Kidney capillary endothelial cell (primary cell): ENCODE measurements at regions not wholly inside any gene's neighbourhood (a gene's known extent, or its start where the extent isn't known, plus 50 kb on each side); places are given as distances from the start of the nearest gene placed in this dataset.

Experiments used
- DNase-seq: peaks from one replicate; pipeline ENCODE4 v3.0.0-alpha.2; 2018; ENCODE audit warnings: low spot score

DNA sequence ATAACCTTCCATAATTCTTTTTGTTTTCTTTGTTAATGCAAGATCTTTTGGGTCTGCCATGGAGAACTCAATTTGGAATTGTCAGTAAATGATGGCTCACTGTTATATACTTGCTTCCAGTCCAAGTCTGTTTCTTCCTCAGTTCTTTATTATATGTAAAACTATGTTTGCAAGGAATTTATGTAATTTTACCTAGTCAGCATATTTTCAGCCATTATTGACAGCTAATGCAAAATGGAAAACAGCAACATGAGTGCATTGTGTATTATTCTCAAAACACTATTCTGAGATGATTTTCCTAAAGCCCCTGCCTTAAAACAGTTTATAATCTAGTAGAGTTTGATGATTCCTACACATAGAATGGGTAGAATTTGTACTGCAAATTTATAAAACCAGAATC, 167.5 kb downstream of the TANC2 start:
- DNase-seq: no peak

DNA sequence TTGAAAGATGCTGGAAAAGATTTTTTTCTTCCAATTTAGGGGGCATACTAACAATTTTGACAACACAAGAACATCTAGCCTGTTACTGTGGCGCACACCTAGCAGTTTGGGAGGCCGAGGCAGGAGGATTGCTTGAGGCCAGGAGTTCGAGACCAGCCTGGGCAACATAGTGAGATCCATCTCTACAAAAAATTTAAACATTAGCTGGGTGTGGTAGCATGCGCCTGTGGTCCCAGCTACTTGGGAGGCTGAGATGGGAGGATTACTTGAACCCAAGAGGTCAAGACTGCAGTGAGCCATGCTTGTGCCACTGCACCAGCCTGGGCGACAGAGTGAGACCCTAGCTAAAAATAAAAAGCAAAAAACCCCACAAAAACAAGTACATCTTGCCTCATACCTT, 168.8 kb downstream of the TANC2 start:
- DNase-seq: no peak

DNA sequence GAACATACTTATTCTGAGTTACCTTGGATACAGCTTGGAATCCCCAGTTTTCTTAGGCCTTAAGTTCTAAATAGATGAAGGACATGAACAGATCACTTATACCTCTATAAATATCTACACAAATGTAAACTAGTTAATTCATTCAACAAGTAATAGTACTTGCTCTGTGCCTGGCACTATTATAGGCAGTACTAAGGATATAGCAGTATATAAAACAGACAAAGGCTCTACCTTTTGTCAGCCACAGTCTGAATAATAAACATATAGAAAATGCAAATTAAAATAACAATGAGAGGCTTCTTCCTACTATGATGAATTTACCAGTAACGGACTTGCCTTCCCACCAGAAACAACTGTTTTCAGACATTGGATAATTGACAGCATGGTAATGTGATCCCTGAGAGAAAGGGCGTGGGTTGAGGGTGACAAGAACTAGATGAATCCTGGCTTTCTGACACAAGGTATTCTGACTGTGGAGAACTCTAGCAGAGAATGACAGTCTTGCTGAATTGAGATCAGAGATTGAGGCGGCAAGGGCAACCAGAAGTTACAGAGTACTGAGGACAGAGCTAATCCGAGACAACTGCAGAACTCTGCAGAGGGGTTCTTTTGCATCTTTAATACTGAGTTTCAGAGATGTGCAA, 170.5 kb downstream of the TANC2 start:
- no peak for DNase-seq

DNA sequence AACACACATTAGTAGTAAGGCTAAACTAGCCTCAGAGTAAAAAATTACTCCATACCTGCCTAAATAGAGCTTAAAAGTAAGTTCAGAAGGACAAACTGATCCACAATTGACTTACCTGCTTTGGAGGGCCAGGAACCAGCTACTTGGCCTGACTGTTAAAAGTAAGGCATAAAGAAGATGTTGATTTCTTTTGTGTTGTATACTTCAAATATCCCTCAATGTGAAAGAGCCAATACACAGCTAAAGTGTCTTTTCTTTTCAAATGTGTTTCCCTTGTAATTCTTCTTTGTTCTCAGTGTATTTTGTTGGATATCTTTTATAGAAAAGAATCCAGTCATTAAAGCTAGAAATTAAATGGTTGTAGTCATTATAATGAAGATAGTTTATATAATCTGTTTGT, 171.1 kb downstream of the TANC2 start:
- no peak for DNase-seq

DNA sequence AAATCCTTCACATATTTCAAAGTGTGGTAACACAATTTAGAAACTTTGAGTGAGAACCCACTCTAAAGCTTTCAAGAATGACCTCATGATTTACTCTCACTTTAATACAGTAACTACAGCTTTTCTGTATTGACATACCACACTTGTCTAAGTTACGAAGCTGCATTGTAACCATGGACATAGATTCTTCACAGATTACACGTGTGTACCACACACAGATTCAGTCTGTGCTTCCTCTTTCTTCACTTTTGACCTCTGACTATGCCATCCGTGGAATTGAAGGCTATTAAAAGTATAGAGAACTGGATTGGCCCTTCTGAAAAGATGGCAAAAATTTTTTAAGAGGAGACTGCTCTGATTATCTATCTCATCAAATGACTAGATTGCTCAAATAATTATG, 172.7 kb downstream of the TANC2 start:
- no peak for DNase-seq

DNA sequence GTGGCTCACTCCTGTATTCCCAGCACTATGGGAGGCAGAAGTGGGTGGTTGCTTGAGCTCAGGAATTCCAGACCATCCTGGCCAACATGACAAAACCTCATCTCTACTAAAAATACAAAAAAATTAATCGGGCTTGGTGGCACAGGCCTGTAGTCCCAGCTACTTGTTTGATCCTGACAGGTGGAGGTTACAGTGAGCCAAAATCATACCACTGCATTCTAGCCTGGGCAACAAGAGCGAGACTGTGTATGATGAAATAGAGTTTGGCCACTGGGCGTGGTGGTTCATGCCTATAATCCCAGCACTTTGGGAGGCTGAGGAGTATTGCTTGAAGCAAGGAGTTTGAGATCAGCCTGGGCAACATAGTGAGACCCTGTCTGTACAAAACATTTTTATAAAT, 173.3 kb downstream of the TANC2 start:
- DNase-seq: no peak

DNA sequence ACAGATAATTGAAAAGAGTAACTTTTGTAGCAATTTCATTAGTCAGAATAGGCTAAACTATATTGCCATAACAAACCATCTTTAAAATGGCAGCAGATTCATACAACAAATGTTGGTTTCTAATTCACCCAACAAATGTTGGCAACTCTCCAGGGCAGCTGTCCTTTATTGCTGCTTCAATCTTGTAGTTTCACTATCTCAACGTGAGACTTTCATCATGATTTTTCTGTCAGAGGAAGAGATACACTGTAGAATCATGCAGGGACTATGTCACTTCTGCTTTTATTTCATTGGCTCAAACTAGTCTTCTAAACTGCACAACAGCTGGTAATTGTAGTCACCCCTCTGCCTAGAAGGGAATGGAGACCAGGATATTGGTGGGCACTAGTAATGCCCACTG, 174.2 kb downstream of the TANC2 start:
- DNase-seq: no peak

DNA sequence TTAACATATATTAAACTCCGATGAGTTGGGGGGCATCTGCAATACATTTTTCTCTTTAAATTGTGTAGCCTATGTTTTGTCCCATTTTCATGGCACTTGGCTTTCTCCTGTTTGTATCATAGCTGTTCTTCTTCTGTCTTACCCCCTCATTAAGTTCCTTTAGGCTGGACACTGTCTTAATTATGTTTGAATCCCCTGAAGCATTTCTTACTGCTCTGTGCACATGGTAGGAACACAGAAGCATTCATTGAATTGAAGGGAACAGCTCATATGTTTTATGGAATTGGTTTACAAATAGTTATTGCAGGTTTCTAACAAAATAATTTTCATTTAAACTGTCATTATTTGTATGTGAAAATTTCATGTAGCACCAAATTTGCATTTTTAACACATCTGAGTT, 176.8 kb downstream of the TANC2 start:
- no peak for DNase-seq

DNA sequence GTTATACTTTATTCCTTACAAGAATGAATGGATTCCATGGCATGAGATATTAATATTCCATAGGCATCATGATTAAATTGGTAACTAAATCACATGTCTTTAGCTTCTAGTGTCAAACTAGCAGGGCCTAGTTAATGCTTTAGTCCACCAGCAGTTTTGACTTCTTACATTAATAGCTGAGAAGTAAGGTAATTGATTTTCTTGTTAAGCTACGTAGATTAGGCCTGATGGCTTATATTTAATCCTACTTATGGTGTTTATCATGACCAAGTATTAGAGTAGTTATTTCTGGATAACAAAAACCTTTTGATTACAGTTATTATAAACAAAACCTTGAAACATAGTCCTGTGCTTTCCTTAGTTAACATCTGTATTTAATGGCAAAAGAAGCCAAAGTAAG, 184.5 kb downstream of the TANC2 start:
- DNase-seq: no peak

DNA sequence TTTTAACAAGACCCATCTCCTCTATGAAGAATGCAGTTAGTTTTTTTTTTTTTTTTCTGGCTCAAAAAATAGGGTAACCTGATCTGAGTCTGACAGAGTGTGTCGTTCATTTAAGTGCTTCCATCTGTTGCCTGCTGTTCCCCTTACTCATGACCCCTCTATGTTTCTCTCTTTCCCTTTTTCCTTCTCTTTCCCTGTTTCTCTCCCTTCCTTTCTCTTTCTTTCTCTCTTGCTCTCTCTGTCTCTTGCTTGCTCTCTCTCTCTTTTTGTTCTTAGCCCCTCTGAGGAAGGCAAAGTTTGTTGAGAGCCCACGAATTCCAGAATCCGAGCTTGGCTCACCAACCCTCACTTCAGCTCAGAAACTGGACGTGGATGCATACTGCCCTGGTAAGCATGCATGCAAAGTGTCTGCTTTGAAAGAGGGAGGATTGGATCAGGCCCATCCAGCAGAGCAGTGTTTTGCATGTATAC, 185.0 kb downstream of the TANC2 start:
- DNase-seq: no peak

DNA sequence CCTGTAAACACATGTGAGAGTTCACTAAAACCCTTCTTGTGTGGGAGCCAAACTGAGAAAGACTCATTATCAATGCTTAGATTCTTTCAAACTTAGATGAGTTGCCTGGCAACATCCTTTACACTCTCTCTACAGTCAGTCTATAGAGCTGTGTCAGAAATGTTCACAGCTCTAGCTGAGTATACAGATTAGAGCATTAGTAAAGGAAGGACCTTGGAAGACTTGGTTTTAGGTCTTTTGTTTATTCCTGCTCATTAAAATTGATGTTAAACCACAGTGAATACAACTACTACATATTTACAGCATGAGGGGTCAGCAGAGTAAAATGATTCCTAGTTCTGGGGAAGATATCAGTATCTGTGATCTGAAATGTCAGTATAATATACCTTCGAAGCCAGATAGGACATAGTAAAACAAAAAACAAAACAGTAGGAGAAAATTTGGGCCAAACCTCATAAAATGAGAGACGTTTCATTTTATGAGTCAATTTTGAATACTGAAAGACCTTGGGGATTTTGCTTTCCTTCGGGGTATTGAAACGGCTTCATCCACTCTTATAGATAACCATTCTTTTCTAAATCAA, 186.0 kb downstream of the TANC2 start:
- DNase-seq: no peak

DNA sequence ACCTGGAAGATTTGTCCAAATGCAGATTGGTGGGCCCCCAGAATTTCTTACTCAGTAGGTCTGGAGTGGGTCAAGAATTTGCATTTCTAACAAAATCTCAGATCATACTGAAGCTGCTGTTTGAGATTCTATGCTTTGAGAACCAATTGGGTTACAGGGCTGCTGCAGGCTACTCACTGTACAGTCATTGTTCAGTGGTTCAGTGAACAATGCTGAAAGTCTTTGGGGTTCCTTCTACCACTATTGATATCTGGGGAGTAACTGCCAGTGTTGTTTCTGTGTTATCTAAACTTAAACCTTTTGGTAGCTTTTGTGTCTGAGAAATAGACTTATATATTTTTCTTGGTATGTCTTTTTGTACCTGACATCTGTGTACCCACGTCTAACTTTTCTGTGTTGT, 187.5 kb downstream of the TANC2 start:
- DNase-seq: no peak

DNA sequence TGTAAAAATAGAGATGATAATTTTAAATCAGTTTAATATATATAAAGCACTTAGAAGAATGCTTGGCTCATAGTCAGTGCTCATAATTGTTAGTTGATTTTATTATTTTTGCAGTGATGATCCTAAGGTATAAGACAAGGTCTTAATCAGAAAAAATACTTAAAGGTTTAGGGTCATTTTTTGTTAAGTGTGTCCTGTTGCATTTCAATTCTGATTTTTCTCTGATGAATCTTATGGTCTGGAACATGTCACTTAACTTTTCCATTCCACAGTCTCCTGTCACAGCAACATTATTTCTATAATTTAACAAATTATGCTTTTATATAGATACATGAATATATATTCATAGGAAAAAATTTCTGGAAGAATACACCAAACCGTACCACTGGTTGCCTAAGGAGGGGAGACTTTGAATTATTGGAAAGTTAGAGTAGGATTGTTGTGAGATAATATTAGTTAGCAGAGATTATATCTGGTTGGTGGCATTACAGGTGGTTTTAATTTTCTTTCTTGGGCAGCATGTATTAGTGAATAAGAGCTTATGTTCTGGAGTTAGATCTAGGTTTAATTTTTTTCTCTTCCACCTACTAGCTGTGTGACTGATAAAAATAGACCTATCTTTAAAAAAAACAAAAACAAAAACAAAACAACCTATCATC, 188.7 kb downstream of the TANC2 start:
- DNase-seq: no peak

DNA sequence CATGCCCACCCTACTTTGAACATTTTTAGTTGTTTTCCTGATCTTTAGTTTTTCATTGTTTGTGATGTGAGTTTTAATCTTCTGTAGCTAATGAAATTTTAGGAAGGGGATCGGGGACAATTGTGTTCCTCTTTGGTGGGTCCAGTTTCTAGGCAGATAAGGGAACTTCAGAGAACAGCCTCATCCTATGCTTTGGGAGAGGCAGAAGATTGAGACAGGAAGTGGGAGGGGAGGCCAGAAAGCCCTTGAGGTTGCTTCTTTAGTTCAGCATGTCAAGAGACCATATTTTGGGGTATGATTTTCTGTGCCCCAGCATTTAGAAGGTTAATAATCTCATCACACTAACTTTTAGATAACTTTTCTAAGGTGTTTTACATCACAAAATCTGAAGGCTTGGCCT, 191.0 kb downstream of the TANC2 start:
- DNase-seq: no peak

DNA sequence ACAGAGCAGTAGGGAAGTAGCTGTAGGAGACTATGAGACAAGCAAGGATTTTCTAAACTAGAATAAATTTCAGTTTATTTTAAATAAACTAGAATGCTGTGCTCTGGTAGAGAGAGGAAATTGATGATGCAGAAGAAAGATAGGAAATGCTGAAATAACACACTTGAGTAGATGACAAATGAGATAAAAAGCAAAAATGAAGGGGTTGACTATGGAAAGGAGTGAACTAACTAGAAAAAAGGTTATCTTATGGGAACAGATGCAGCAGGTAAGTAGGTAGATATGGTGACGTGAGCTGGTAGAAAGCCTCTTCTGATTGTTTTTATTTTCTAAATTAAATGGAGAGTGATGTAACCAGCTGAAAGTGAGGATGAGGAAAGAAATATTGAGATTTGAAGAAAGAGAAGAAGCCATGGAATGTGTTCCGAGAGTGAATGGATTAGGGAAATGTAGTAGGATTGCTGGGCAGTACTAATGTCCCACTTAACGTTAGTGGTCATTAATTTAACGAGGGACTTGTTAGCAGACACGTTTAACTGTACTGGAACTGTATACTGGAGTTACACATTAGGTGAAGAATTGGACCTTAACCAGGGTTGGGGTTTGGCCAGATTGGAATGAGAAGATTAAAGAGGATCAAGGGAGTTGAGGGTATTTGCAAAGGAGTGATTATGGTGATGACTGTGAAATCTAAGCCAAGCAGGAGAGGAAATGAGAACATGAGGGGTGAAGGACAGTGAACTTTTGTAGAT, 196.5 kb downstream of the TANC2 start:
- no peak for DNase-seq

DNA sequence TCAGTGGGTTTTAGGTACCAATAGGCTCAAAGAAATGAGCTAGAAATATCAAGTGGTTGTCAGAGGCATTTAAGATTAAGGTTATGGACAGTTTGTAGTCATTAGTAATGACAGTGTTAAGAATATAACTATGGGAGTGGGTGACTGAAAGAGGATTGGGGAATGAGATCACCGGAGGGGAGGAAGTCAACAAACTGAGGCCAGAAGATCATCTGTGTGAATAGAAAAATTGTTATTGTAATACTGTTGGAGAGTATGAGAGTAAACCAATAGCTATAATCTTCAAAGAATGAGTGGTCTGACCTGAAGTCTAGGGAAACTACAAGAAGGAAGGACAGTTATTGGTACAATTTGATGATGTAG, 197.1 kb downstream of the TANC2 start:
- DNase-seq: no peak

DNA sequence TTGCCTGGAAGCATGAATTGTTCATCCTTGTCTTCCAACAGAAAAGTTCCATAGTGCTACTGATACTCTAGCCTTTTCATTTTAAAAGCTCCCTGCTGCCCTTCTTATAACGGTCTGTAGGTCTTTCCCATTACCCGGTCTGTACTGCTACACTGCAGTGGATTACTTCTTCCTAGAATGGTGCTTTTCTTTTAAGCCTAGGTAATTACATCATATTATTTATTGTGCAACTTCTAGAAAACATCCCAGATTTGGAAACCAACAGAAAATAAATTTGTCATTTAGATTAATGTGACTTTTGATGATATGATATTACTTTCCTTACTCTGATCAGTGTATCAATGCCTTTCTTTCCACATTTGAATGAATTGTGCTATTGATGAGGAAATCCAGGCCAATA, 199.4 kb downstream of the TANC2 start:
- DNase-seq: no peak

DNA sequence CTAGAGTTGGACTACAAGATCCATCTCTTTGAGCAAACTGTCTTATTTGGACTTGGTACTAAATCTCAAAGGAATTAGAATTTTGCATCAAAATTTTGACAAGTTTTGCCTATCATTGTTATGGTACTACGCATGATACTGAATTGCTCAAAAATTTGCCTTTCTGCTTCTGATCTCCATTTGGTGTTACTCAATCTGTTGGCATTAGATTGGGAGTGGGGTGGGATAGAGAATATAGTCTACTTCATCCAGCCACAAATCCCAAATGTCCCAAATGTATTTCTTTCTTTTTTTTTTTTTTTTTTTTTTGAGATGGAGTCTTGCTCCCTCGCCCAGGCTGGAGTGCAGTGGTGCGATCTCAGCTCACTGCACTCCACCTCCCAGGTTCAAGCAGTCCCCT, 204.8 kb downstream of the TANC2 start:
- DNase-seq: no peak

DNA sequence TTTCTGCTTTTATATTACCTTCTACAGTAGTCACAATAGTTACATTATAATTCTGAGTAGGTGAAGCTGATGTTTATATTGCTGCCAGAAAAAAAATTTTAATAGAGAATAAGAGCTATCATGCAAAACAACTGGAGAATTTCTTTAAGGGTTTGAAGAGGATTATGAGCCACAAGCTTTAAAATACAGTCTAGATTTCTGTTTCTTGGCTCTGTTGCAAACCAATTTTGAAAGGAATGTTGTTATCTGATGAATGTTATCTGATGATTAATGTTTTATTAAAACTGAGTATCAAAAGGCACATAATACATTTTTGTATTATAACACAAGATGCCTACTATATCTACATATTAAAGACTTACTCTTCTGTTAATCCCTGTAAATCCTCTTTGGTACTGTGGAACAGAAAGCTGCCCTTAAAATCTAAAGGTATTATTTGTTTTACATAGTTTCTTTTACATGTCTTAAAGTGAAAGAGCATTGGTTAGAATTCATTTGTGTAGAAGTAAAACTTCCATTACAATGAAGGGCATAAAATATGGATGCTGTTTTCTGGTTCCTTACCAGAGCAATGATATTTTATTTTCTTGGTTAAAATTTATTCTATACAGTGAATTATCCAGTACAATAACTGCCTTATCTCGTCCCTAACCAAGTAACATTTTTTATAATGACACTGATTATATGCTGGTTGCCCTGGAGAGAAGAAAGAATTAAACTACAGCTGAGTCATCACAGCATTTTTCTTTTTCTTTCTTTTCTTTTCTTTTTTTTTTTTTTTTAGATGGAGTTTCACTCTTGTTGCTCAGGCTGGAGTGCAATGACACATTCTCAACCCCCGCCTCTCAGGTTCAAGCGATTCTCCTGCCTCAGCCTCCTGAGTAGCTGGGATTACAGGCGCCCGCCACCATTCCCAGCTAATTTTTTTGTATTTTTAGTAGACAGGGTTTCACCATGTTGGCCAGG, 205.7 kb downstream of the TANC2 start:
- no peak for DNase-seq

DNA sequence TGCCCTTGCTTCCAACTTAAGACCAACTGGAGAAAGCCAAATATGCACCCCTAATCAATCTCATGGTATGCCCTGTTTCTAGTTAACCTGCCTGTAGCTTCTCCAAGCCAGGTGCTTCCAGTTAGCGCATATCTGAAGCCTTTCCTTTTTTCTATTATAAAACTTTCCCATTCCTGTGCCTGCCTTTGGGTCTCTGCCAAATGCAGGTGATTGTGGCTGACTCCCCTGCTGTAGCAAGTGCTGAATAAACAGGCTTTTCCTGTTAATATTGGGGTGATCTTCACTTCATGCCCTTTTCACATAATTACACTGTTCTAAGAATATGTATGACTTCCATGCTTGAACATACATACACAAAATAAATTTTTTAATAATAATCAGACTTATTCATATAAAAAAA, 207.4 kb downstream of the TANC2 start:
- DNase-seq: no peak

DNA sequence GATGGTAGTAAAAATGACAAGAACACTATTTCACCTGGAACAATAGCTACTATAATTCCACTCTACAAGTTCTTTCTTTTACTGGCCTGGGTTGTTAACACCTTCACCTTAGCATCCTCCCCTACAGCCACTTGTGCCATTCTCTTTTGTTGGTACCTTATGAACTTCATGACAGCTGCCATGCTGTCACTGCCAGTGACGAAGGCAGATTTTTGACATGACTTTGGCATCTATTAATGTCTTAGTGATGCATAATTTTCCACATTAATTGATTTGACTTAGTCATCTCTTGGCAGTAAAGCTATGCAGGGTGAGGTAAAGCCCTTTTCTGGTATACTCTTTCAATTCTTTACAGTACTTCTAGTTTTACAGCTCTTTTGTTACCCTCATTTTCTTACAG, 207.9 kb downstream of the TANC2 start:
- DNase-seq: no peak

DNA sequence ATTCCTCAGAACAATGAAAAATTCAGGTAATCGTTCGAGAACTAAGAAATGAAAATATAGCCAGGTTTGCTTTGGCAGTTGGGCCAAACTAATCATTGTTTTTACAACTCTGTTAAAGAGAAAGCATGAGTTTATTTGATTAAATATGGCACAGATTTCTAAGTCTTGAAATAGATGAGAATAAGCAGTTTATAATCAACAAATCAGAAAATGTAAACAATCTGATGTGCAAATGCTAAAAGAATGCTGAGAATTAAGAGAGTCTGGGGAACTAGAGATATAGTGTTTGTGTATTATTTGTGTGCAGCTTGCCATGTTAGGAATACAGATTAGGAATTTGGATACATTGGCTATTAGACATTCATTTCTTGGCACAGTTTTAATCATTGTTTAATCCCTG, 212.5 kb downstream of the TANC2 start:
- DNase-seq: no peak
